Karpas-422 (cell line): ENCODE measurements at regions not wholly inside any gene's neighbourhood (a gene's known extent, or its start where the extent isn't known, plus 50 kb on each side); places are given as distances from the start of the nearest gene placed in this dataset.

Source experiments
- DNase-seq: peaks from one replicate; pipeline ENCODE4 v3.0.0-alpha.2; 2015
- H2AFZ ChIP-seq: fragments of 200-600 bp; sonication (generic); 2 replicates; pipeline ENCODE4 v1.6.1; 2014; ENCODE audit warnings: antibody characterized with exemption, low read length, mixed read lengths
- H3K27ac ChIP-seq: fragments of 200-600 bp; sonication (generic); 2 replicates; pipeline ENCODE4 v1.5.1; 2014; ENCODE audit warnings: mild to moderate bottlenecking, low read length, moderate library complexity
- H3K27me3 ChIP-seq: fragments of 200-600 bp; sonication (generic); 2 replicates; pipeline ENCODE4 v1.6.1; 2014; ENCODE audit warnings: low read length, mixed read lengths
- H3K36me3 ChIP-seq: fragments of 200-600 bp; sonication (generic); 2 replicates; pipeline ENCODE4 v1.6.1; 2014; ENCODE audit warnings: low read length, mixed read lengths; ENCODE audit not compliant: insufficient read depth
- H3K4me1 ChIP-seq: fragments of 200-600 bp; sonication (generic); 2 replicates; pipeline ENCODE4 v1.6.1; 2014; ENCODE audit warnings: mild to moderate bottlenecking, low read length, mixed read lengths
- H3K4me2 ChIP-seq: fragments of 200-600 bp; sonication (generic); 2 replicates; pipeline ENCODE4 v1.6.1; 2014; ENCODE audit warnings: low read length, low read depth, mild to moderate bottlenecking; ENCODE audit not compliant: poor library complexity, severe bottlenecking
- H3K4me3 ChIP-seq: fragments of 200-600 bp; sonication (generic); 2 replicates; pipeline ENCODE4 v1.5.1; 2014; ENCODE audit warnings: mild to moderate bottlenecking, antibody characterized with exemption, low read length, mixed read lengths
- H3K79me2 ChIP-seq: fragments of 200-600 bp; sonication (generic); 2 replicates; pipeline ENCODE4 v1.6.1; 2014; ENCODE audit warnings: mild to moderate bottlenecking, low read length, mixed read lengths
- H3K9ac ChIP-seq: fragments of 200-600 bp; sonication (generic); 2 replicates; pipeline ENCODE4 v1.6.0; 2014; ENCODE audit warnings: low read length
- H3K9me2 ChIP-seq: fragments of 200-600 bp; sonication (generic), shearing (Covaris generic); replicated peaks from 2 replicates; pipeline ENCODE4 v1.6.0; 2014; ENCODE audit warnings: mild to moderate bottlenecking, low read length, moderate library complexity; ENCODE audit not compliant: insufficient read depth
- H3K9me3 ChIP-seq: fragments of 300-700, 200-600 bp; sonication (generic); 2 replicates; pipeline ENCODE4 v1.6.1; 2014; ENCODE audit warnings: low read length, mixed read lengths
- H4K20me1 ChIP-seq: fragments of 200-600 bp; sonication (generic); 2 replicates; pipeline ENCODE4 v1.6.1; 2014; ENCODE audit warnings: mild to moderate bottlenecking, antibody characterized with exemption, low read length, low read depth; ENCODE audit not compliant: insufficient read depth

DNA sequence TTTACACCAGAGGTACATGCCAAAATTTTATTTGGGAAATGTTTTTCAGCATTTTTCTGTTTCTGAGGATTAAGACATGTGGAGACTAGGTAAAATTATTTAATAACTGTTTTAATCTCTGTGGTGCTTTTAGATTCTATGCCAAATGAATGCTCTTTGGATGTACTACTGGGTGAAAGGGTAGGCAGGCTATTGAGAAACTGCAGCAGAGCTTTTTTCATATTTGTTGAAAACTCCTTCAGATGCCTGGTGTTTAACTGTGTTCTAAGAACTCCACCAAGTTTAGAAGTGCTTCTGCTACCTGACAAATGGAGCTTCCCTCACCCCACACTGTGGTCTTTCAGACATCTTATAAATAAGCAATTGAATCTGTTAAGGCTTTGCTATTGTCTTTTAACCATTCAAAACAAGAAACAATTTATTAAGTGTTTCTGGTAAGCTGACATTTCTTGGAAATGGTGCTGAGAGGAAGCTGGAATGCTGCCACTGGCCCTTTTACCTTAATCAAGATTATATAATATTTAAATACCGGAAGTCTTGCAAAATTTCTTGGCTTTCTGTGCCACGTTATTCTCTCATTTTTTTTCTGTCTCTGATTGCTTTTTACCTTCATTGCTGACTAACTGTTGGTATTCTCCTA lies 51.2 kb upstream of the CYSLTR1 start:
- Histone ChIP-seq H3K9ac (no peak overlapping the region), H4K20me1 (no peaks in the 10 kb centered on the region), H3K4me2 (no peak overlapping the region), H3K4me1 (no peaks in the 10 kb centered on the region), H3K36me3 (no peaks in the 10 kb centered on the region), H3K27ac (no peak overlapping the region), H3K4me3 (no peak overlapping the region), H3K9me2 (no peaks in the 10 kb centered on the region), H3K79me2 (no peaks in the 10 kb centered on the region), H2AFZ (no peak overlapping the region), H3K9me3 (no peaks in the 10 kb centered on the region), H3K27me3 (no peaks in the 10 kb centered on the region)
- no peak for DNase-seq
